NCI-H1417 treated with DMSO at 0.1 percent for 48 hours (cell line): ENCODE measurements at regions not wholly inside any gene's neighbourhood (a gene's known extent, or its start where the extent isn't known, plus 50 kb on each side); places are given as distances from the start of the nearest gene placed in this dataset.
A peak's percentile ranks its signal among the peaks of the same experiment; 100 is the strongest.

ENCODE experiments used
- DNase-seq: peaks from one replicate; lab custom pipeline; 2025; lab: John Stamatoyannopoulos, UW

DNA sequence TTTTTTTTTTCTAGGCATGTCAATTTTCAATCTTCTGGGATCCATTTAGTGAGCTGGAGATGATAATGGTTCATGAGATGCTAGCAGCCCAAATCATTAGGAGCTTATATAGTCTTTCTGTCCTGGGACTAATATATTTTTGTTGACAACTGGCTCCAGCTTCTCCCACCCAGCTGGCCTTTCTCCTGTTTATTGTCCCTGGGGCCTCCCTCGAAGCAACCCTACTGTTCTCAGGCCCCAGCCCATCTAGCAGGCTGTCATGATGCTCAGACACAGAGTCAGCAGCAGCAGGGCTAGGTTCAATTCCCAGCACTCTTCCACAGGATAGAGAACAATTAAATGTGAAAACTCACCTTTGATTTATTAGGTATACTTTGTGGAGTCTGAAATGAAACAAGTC, 127.6 kb upstream of the MID1 start:
- no peak for DNase-seq

GRCh38 chrX:10749113-10749512, 128.7 kb upstream of the MID1 start:
- DNase-seq: no peak

DNA sequence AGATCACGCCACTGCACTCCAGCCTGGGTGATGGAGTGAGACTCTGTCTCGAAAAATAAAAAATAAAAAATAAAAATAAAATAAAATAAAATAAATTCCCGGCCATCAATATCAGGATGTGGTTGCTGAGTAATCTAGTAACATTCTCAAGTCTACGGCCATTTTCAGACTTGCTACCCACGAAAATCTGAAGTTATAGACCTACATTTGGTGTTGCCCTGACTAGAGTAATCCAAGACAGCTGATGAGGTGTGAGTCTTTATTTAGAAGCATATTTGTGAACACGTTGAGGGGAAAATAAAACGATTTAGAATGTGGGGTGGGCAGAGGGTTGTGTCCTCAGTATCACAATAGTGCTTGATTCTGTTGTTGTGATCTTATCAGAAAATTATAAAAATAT, 130.2 kb upstream of the MID1 start:
- DNase-seq: no peak

- no peak for DNase-seq
These were observed 132.7 kb upstream of the MID1 start for GRCh38 chrX:10753116-10753515.

- DNase-seq: no peak
These were observed 134.1 kb upstream of the MID1 start for GRCh38 chrX:10754445-10754844.

- no peak for DNase-seq
These were observed 135.3 kb upstream of the MID1 start for GRCh38 chrX:10755439-10756334.

- DNase-seq: no peak
These were observed 136.1 kb upstream of the MID1 start for GRCh38 chrX:10756441-10756840.

DNA sequence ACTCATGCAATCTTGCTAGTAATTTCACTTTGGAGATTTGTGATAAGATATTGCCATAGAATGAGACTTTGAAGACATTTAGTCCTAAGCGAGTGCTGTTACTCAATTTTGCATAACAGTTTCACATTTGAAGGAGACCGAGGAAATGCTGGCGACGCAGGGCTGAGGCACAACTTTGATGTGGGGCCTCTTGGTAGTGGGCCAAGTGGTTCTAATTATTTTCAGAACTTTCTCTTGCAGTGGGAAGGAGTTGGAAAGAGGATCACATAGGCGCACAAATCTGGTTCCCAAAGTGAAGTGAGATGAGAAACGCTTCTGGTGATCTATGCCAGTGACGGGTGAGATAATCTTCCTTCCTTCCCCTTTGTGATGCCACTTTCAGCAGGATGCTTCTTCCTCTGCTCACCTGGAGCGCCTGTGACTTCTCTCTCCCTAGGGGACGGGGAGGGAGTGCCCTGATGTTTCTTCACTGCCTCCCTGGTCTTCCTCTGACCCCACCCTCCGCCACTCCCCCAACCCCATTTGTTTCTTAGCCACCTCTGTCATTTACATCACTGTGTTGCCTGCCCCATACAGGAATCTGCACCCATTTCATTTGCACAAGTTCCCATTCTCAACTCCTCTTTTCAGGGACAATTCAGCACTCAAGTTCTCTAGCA, 138.9 kb upstream of the MID1 start:
- no peak for DNase-seq

- DNase-seq: no peak
These were observed 141.1 kb upstream of the MID1 start for GRCh38 chrX:10761447-10761846.

- peak; percentile 33 for DNase-seq
These were observed 148.8 kb upstream of the MID1 start for GRCh38 chrX:10769195-10769594.

- DNase-seq: peak; percentile 60
These were observed 149.6 kb upstream of the MID1 start for GRCh38 chrX:10769696-10770619.

- no peak for DNase-seq
These were observed 152.9 kb upstream of the MID1 start for GRCh38 chrX:10773318-10773717.

DNA sequence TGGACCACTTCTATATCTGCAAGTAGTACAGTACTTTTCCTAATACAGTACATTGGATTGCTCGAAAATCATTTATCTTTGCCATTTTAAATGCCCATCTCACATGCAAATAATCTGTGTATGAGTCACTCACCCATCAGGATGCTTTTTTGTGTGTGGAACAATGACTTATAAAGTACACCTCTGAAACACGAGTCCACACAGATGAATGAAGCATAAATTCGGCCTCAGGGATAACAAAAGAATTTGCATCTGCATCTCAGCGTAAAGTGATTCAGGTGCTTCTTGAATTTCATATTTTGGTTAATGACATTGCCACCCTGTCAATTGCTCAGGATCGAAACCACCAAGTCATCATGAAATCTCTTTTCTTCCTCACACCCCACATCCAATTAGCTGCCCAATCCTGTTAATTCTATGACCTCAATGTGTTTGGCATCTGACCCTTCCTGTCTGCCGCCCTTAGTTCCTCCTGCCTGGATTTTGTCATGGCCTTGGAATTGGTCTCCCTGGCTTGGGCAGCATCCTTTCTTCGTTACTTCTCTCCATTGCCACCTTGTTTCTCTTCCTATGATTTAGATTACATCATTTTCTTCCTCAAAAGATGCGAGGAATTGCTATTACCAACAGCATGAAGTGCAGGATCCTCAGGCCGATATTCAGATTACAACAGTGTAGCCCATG, 161.6 kb upstream of the MID1 start:
- DNase-seq: no peak

DNA sequence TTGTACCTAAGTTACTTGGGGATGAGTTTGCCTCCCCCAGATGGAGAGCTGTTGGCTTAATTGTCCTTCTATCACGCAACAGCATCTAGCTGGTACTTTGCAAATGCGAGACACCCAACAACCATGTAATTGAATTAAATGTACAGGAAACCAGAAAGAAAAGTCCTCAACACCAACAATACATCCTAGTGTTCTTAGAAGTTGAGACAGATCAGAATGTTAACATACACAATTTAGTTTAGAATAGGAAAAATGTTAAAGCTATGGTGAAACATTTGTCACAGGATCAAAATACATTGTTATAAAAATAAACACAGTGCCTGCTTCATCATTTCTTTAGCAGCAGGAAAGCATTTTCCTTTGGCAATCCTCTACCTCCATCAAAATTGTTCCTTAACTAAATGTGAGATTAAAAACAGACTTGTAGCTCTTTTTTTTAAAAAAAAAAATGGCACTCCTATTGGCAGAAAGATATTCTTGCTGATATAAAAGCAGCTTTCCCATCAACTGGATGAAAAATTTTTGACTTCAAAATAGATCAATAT, 163.1 kb upstream of the MID1 start:
- no peak for DNase-seq

GRCh38 chrX:10787264-10787663, 166.9 kb upstream of the MID1 start:
- DNase-seq: no peak

- no peak for DNase-seq
These were observed 173.8 kb upstream of the MID1 start for GRCh38 chrX:10794203-10794630.

- DNase-seq: no peak
These were observed 175.3 kb upstream of the MID1 start for GRCh38 chrX:10795721-10796120.

DNA sequence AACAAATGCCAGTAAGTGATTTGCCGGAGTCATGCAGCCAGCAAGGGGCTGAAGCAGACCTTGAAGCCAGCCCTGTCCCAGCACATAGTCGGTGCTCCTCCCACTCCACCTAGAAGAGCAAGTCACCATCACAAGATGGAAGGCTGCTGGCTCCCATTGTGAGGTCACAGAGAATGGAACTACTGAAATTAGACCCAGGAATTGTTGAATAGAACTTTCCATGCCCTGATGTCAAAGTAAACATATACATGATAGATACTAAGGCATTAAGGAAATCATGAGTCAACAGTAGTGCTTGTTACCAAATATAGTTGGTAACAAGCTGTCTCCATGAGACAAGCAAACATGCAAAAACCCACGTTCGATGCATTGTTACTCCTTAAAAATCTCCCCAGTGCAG, 177.1 kb upstream of the MID1 start:
- no peak for DNase-seq

GRCh38 chrX:10798041-10798440, 177.7 kb upstream of the MID1 start:
- no peak for DNase-seq

DNA sequence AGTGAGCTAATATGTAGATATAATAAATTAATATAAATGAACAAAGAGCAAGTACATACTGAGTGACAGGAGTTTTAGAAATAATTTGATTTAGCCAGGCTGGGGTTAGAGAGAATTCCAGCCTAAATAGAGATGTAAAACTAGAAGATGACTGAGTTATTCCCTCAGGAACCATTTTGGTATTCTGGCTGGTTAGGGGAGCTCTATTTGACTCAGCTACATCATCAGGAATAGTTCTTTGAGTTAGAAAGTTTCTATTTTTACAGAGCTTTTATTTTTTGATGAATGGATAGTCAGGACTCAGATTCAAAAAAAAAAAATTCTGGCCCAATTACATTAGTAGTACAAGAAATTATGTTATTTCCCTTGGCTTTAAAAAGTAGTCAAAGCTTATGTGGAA, 180.4 kb upstream of the MID1 start:
- DNase-seq: no peak

DNA sequence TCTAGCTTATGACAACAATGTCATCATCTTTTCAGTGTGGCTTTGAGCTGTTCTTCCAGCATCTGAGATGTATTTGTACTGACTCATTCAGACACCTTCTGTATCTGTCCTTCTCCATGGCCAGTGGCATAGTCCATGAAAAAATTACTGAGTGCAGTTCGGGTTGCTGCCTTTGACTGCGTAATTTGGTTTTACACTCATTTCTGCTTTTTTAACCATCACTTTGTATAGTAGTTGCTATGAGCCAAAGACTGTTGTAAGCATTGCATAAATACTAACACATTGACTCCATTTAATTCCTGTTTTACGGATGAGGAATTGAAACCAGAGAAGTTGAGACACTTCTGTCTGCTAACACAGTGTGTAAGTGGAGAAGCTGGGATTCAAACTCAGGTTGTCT, 190.7 kb upstream of the MID1 start:
- DNase-seq: no peak

DNA sequence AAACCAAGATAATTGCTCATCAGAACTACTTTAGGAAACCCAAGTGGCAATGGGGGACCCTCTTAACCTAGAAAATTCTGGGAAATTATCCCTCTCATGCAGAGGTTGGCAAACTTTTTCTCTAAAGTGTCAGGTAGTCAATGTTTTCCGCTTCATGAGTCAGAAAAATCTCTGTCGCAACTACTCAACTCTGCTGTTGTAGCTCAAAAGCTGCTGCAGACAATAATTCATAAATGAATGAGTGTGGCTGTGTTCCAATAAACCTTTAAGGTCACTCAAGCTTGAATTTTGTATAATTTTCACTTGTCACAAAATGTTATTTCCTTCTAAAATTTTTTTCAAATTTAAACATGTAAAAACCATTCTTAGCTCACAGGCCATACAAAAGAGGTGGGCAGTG, 193.4 kb upstream of the MID1 start:
- DNase-seq: no peak
